GM23338 (cell line): ENCODE measurements at regions not wholly inside any gene's neighbourhood (a gene's known extent, or its start where the extent isn't known, plus 50 kb on each side); places are given as distances from the start of the nearest gene placed in this dataset.

Experiments used
- ATAC-seq: fragments of 200-7000 bp; cut with Tn5 transposase; 3 replicates; pipeline ENCODE4 v1.9.1; 2020
- DNase-seq: peaks from one replicate; pipeline ENCODE4 v3.0.0-alpha.2; 2015; ENCODE audit warnings: low spot score
- H2AFZ ChIP-seq: fragments of 200-600 bp; sonication (generic); 2 replicates; pipeline ENCODE4 v1.8.0; 2016; ENCODE audit warnings: antibody characterized with exemption, mild to moderate bottlenecking, moderate library complexity
- H3F3A ChIP-seq: fragments of 200-600 bp; sonication (generic); replicated peaks from 2 replicates; pipeline ENCODE4 v1.8.0; 2017; ENCODE audit warnings: antibody characterized with exemption, mixed run types, low read depth
- H3K27ac ChIP-seq: fragments of 200-600 bp; sonication (generic); 2 replicates; pipeline ENCODE4 v1.6.1; 2016; ENCODE audit warnings: low read depth
- H3K27me3 ChIP-seq: fragments of 200-600 bp; sonication (generic); 2 replicates; pipeline ENCODE4 v1.8.0; 2016; ENCODE audit warnings: mild to moderate bottlenecking, mixed run types, moderate library complexity; ENCODE audit not compliant: insufficient read depth
- H3K36me3 ChIP-seq: fragments of 200-600 bp; sonication (generic); 2 replicates; pipeline ENCODE4 v1.8.0; 2016; ENCODE audit warnings: mild to moderate bottlenecking; ENCODE audit not compliant: insufficient read depth
- H3K4me1 ChIP-seq: fragments of 200-600 bp; sonication (generic); 2 replicates; pipeline ENCODE4 v1.8.0; 2016; ENCODE audit warnings: mild to moderate bottlenecking, moderate library complexity; ENCODE audit not compliant: insufficient read depth
- H3K4me2 ChIP-seq: fragments of 200-600 bp; sonication (generic); 2 replicates; pipeline ENCODE4 v1.7.1; 2017; ENCODE audit warnings: mixed run types
- H3K4me3 ChIP-seq: fragments of 200-600 bp; sonication (generic); 2 replicates; pipeline ENCODE4 v1.6.1; 2016; ENCODE audit warnings: mixed run types
- H3K79me2 ChIP-seq: fragments of 200-600 bp; sonication (generic); replicated peaks from 2 replicates; pipeline ENCODE4 v1.8.0; 2017; ENCODE audit warnings: mild to moderate bottlenecking; ENCODE audit not compliant: insufficient read depth
- H3K9me2 ChIP-seq: fragments of 200-600 bp; sonication (generic); 2 replicates; pipeline ENCODE4 v1.8.0; 2017; ENCODE audit not compliant: insufficient read depth
- H4K20me1 ChIP-seq: fragments of 200-600 bp; sonication (generic); replicated peaks from 2 replicates; pipeline ENCODE4 v1.8.0; 2017; ENCODE audit warnings: mild to moderate bottlenecking; ENCODE audit not compliant: insufficient read depth
- H3K27ac Mint-ChIP-seq: 2 replicates; pipeline ENCODE4 v1.8.0; 2020; ENCODE audit warnings: inconsistent platforms, mild to moderate bottlenecking, moderate library complexity, mixed read lengths
- H3K27me3 Mint-ChIP-seq: 3 replicates; pipeline ENCODE4 v1.8.0; 2022; ENCODE audit warnings: low read depth, mild to moderate bottlenecking, moderate library complexity, mixed read lengths, inconsistent platforms; ENCODE audit not compliant: insufficient read depth, poor library complexity
- H3K36me3 Mint-ChIP-seq: 3 replicates; pipeline ENCODE4 v1.8.0; 2021; ENCODE audit warnings: low read depth, mild to moderate bottlenecking, inconsistent platforms, moderate library complexity, mixed read lengths
- H3K4me1 Mint-ChIP-seq: 3 replicates; pipeline ENCODE4 v1.8.0; 2020; ENCODE audit warnings: mild to moderate bottlenecking, inconsistent platforms, mixed read lengths
- H3K4me3 Mint-ChIP-seq: 3 replicates; pipeline ENCODE4 v1.8.0; 2021; ENCODE audit warnings: moderate library complexity, mild to moderate bottlenecking, inconsistent platforms, mixed read lengths
- H3K9me3 Mint-ChIP-seq: 3 replicates; pipeline ENCODE4 v1.8.0; 2020; ENCODE audit warnings: moderate library complexity, mild to moderate bottlenecking, inconsistent platforms, mixed read lengths
- CTCF ChIP-seq, 2 experiments: fragments of 200-600 bp in 1 of 2; sonication (generic) in 1 of 2; conservative IDR thresholded peaks; 2 replicates each; pipeline versions ENCODE4 v1.5.1 to v1.6.1; 2016 to 2017; ENCODE audit warnings: antibody characterized with exemption in 2 of 2, low read depth in 2 of 2, mild to moderate bottlenecking in 2 of 2, moderate library complexity in 1 of 2
- ETS1 ChIP-seq: IDR thresholded peaks from 2 replicates; pipeline ENCODE4 v1.6.1; 2016; ENCODE audit warnings: antibody characterized with exemption
- EZH2 ChIP-seq: fragments of 200-600 bp; sonication (generic); IDR thresholded peaks from one replicate; pipeline ENCODE4 v1.8.0; 2017; ENCODE audit warnings: antibody characterized with exemption, mild to moderate bottlenecking, low read depth; ENCODE audit not compliant: unreplicated experiment
- EZH2phosphoT487 ChIP-seq: fragments of 200-600 bp; sonication (generic); IDR thresholded peaks from one replicate; pipeline ENCODE4 v1.8.1; 2018; ENCODE audit warnings: antibody characterized with exemption; ENCODE audit not compliant: unreplicated experiment
- JUNB ChIP-seq: IDR thresholded peaks from one replicate; pipeline ENCODE4 v1.6.1; 2016; ENCODE audit warnings: antibody characterized with exemption; ENCODE audit not compliant: unreplicated experiment
- NANOG ChIP-seq: IDR thresholded peaks from 2 replicates; pipeline ENCODE4 v1.6.1; 2016; ENCODE audit warnings: antibody characterized with exemption, borderline replicate concordance
- POLR2AphosphoS5 ChIP-seq: IDR thresholded peaks from 2 replicates; pipeline ENCODE4 v1.6.1; 2016; ENCODE audit warnings: antibody characterized with exemption, low read depth
- REST ChIP-seq: IDR thresholded peaks from one replicate; pipeline ENCODE4 v1.6.1; 2018; ENCODE audit warnings: antibody characterized with exemption; ENCODE audit not compliant: unreplicated experiment
- STAT1 ChIP-seq: IDR thresholded peaks from one replicate; pipeline ENCODE4 v1.6.1; 2016; ENCODE audit warnings: antibody characterized with exemption; ENCODE audit not compliant: unreplicated experiment
- ZNF114 ChIP-seq: fragments of 250-450 bp; sonication (Bioruptor Pico); IDR thresholded peaks from 2 replicates; pipeline ENCODE4 v1.5.0; 2020; ENCODE audit warnings: mild to moderate bottlenecking, moderate library complexity
- ZNF331 ChIP-seq: fragments of 250-450 bp; sonication (Bioruptor Pico); IDR thresholded peaks from 2 replicates; pipeline ENCODE4 v1.5.0; 2020; ENCODE audit warnings: low read depth, mild to moderate bottlenecking, moderate library complexity
- ZNF462 ChIP-seq: fragments of 250-450 bp; sonication (Bioruptor Pico); IDR thresholded peaks from 2 replicates; pipeline ENCODE4 v1.5.0; 2020; ENCODE audit warnings: mild to moderate bottlenecking, moderate library complexity

- Mint-ChIP-seq H3K4me1 (no peaks in the 10 kb centered on the region), H3K27ac (no peak overlapping the region), H3K4me3 (no peak overlapping the region), H3K27me3 (peaks cover 3% of the 10 kb centered on the region), H3K36me3 (peaks cover 12% of the 10 kb centered on the region), H3K9me3 (peaks cover 21% of the 10 kb centered on the region)
- Histone ChIP-seq H3K4me3 (no peak overlapping the region), H3K36me3 (no peaks in the 10 kb centered on the region), H4K20me1 (no peaks in the 10 kb centered on the region), H3K27ac (no peak overlapping the region), H3K9me2 (no peaks in the 10 kb centered on the region), H3F3A (no peaks in the 10 kb centered on the region), H3K79me2 (no peaks in the 10 kb centered on the region), H3K4me1 (no peaks in the 10 kb centered on the region), H3K27me3 (no peaks in the 10 kb centered on the region), H3K4me2 (no peak overlapping the region), H2AFZ (no peak overlapping the region)
- TF ChIP-seq EZH2: no peak
- no peak for TF ChIP-seq EZH2phosphoT487
- no peak for TF ChIP-seq REST
- no peak for TF ChIP-seq POLR2AphosphoS5
- no peak for TF ChIP-seq STAT1
- TF ChIP-seq NANOG: no peak
- no peak for TF ChIP-seq ZNF114 (CRISPR knock-in tag)
- no peak for TF ChIP-seq ETS1
- no peak for TF ChIP-seq JUNB
- no peak for TF ChIP-seq ZNF462 (CRISPR knock-in tag)
- TF ChIP-seq ZNF331 (CRISPR knock-in tag): no peak
- TF ChIP-seq CTCF (conservative IDR thresholded peaks at IDR 0.05; ENCODE audit: low read depth in 2 of 2): no peak
- ATAC-seq: no peak
- no peak for DNase-seq
Observed at GRCh38 chr10:123395906-123396305, 241.7 kb downstream of the BUB3 start.
